Sigmoid colon (tissue), 3 donors: ENCODE measurements at regions not wholly inside any gene's neighbourhood (a gene's known extent, or its start where the extent isn't known, plus 50 kb on each side); places are given as distances from the start of the nearest gene placed in this dataset.
"Not testable (repeated sequence)": the region's sequence is repeated elsewhere in the genome, so short reads cannot be mapped to it uniquely, and the experiment has no call there.

ENCODE experiments used
- CTCF ChIP-seq, 4 experiments: fragments of 450-650 bp in 3 of 4; fragments of 200-600 bp in 1 of 4; IDR thresholded peaks; one replicate each; pipeline ENCODE4 v1.5.1; 2016 to 2019; ENCODE audit warnings: antibody characterized with exemption in 4 of 4, mild to moderate bottlenecking in 3 of 4, moderate library complexity in 2 of 4
- POLR2A ChIP-seq, 2 donors: fragments of 450-650 bp; IDR thresholded peaks; one replicate each; pipeline ENCODE4 v1.6.1; 2016; ENCODE audit warnings: antibody characterized with exemption in 2 of 2, mild to moderate bottlenecking in 2 of 2, moderate library complexity in 2 of 2

- TF ChIP-seq CTCF, POLR2A (IDR thresholded peaks at IDR 0.05): not testable (repeated sequence)
These were observed 1094.1 kb downstream of the RPIA start for GRCh38 chr2:89785528-89785927.
